B cell (primary cell): ENCODE measurements at regions not wholly inside any gene's neighbourhood (a gene's known extent, or its start where the extent isn't known, plus 50 kb on each side); places are given as distances from the start of the nearest gene placed in this dataset.

ENCODE experiments used
- ATAC-seq: fragments of 200-7000 bp; cut with Tn5 transposase; one replicate; pipeline ENCODE4 v1.10.0; 2021; ENCODE audit warnings: low read depth, mild to moderate bottlenecking, moderate number of reproducible peaks, moderate library complexity
- CTCF ChIA-PET: fragments of 350-600 bp; sonication (Branson Sonifier 250); formaldehyde crosslinking; loops from one replicate; lab custom pipeline; 2021; ENCODE audit warnings: antibody characterized with exemption, inconsistent platforms; lab: Charles Lee
- POLR2A ChIA-PET: fragments of 350-600 bp; sonication (Branson Sonifier 250); formaldehyde crosslinking; loops from one replicate; lab custom pipeline; 2021; ENCODE audit warnings: antibody characterized with exemption; lab: Charles Lee
- DNase-seq: peaks from one replicate; pipeline ENCODE4 v3.0.0; 2013
- H2AFZ ChIP-seq: 2 replicates; pipeline ENCODE4 v1.6.1; 2012; ENCODE audit warnings: mild to moderate bottlenecking, low read depth, low read length; ENCODE audit not compliant: insufficient read depth, poor library complexity, severe bottlenecking
- H3K27ac ChIP-seq, 2 donors: 1 replicate in 1 of 2; 2 replicates in 1 of 2; pipeline ENCODE4 v1.5.1; 2012 to 2013; ENCODE audit warnings: low read length in 2 of 2, mild to moderate bottlenecking in 2 of 2, moderate library complexity in 1 of 2
- H3K27me3 ChIP-seq, 4 experiments: fragments of 200-600 bp in 1 of 4; sonication (generic) in 1 of 4; replicated peaks in 1 of 4; 1 replicate in 2 of 4; 2 replicates in 2 of 4; pipeline versions ENCODE4 v1.6.1 to v1.7.0; 2013 to 2016; ENCODE audit warnings: low read length in 3 of 4, mild to moderate bottlenecking in 2 of 4, mixed read lengths in 1 of 4, moderate library complexity in 1 of 4; ENCODE audit not compliant: insufficient read depth in 4 of 4, control insufficient read depth in 3 of 4; ENCODE audit errors: control extremely low read depth in 1 of 4
- H3K36me3 ChIP-seq, 2 experiments: replicated peaks in 1 of 2; 1 replicate in 1 of 2; 2 replicates in 1 of 2; pipeline versions ENCODE4 v1.6.1 to v1.7.1; 2013; ENCODE audit warnings: low read length in 1 of 2; ENCODE audit not compliant: insufficient read depth in 2 of 2, control insufficient read depth in 1 of 2; ENCODE audit errors: control extremely low read depth in 1 of 2, extremely low read depth in 1 of 2
- H3K4me1 ChIP-seq, 2 donors: fragments of 200-600 bp in 1 of 2; sonication (generic) in 1 of 2; 1 replicate in 1 of 2; 2 replicates in 1 of 2; pipeline versions ENCODE4 v1.5.1 to v1.6.1; 2013 to 2017; ENCODE audit warnings: low read length in 2 of 2; ENCODE audit not compliant: control insufficient read depth in 2 of 2, insufficient read depth in 2 of 2
- H3K4me2 ChIP-seq: replicated peaks from 2 replicates; pipeline ENCODE3; 2012; ENCODE audit warnings: mild to moderate bottlenecking, low read depth, low read length; ENCODE audit not compliant: poor library complexity, severe bottlenecking
- H3K4me3 ChIP-seq, 5 experiments: fragments of 200-600 bp in 1 of 5; sonication (generic) in 1 of 5; 1 replicate in 3 of 5; 2 replicates in 2 of 5; pipeline versions ENCODE4 v1.5.1 to v1.7.0; 2011 to 2016; ENCODE audit warnings: low read length in 4 of 5, mild to moderate bottlenecking in 4 of 5, low read depth in 2 of 5, control low read depth in 1 of 5, moderate library complexity in 1 of 5; ENCODE audit not compliant: insufficient read depth in 1 of 5; ENCODE audit errors: control extremely low read depth in 1 of 5, extremely low read depth in 1 of 5
- H3K79me2 ChIP-seq: fragments of 200-600 bp; sonication (generic); one replicate; pipeline ENCODE4 v1.6.0; 2016; ENCODE audit warnings: low read length; ENCODE audit not compliant: control insufficient read depth, insufficient read depth
- H3K9ac ChIP-seq: fragments of 200-600 bp; sonication (generic); 2 replicates; pipeline ENCODE4 v1.6.1; 2017; ENCODE audit warnings: mild to moderate bottlenecking, low read length, moderate library complexity
- H3K9me3 ChIP-seq, 3 donors: one replicate each; pipeline versions ENCODE4 v1.6.1 to v1.7.1; 2013; ENCODE audit warnings: low read length in 2 of 3; ENCODE audit not compliant: control insufficient read depth in 2 of 3, insufficient read depth in 1 of 3; ENCODE audit errors: control extremely low read depth in 1 of 3
- H4K20me1 ChIP-seq: 2 replicates; pipeline ENCODE4 v1.6.0; 2012; ENCODE audit warnings: mild to moderate bottlenecking, low read length; ENCODE audit not compliant: insufficient read depth, control insufficient read depth, poor library complexity, severe bottlenecking
- H3K27ac Mint-ChIP-seq: one replicate; pipeline ENCODE4 v1.8.0; 2021; ENCODE audit warnings: mixed read lengths
- H3K27me3 Mint-ChIP-seq: one replicate; pipeline ENCODE4 v1.8.0; 2021; ENCODE audit warnings: mixed read lengths
- H3K4me1 Mint-ChIP-seq: one replicate; pipeline ENCODE4 v1.8.0; 2021; ENCODE audit warnings: mixed read lengths
- H3K4me3 Mint-ChIP-seq: one replicate; pipeline ENCODE4 v1.8.0; 2021; ENCODE audit warnings: mixed read lengths
- H3K9me3 Mint-ChIP-seq: one replicate; pipeline ENCODE4 v1.8.0; 2022; ENCODE audit warnings: mixed read lengths; ENCODE audit not compliant: insufficient read depth
- CTCF ChIP-seq: fragments of 200-600 bp; IDR thresholded peaks from one replicate; pipeline ENCODE4 v1.8.0; 2022; ENCODE audit warnings: antibody characterized with exemption, mild to moderate bottlenecking
- EZH2 ChIP-seq: IDR thresholded peaks from 2 replicates; pipeline ENCODE4 v1.6.1; 2012; ENCODE audit warnings: borderline replicate concordance, low read depth, mild to moderate bottlenecking, moderate library complexity, low read length; ENCODE audit not compliant: insufficient read depth, poor library complexity, severe bottlenecking
- WGBS: methylation state at CpG from one replicate; pipeline ENCODE4 v1.1.5; 2013; ENCODE audit warnings: missing lambda C conversion rate; ENCODE audit not compliant: insufficient coverage; 5-methylcytosine and 5-hydroxymethylcytosine counted together
- intact Hi-C: fragments of 100-400 bp; cut with micrococcal nuclease; formaldehyde crosslinking; loops from one replicate; pipeline ENCODE4 v1.10.0; 2022

- no peak overlapping the region for H3K27ac ChIP-seq
- H3K27ac Mint-ChIP-seq = no peak overlapping the region
- no peaks in the 10 kb centered on the region for H3K4me1 ChIP-seq
- H3K4me1 Mint-ChIP-seq = no peaks in the 10 kb centered on the region
- H3K27me3 ChIP-seq = no peaks in the 10 kb centered on the region
- WGBS = 12% methylated on average over 4 of the region's 5 CpGs
- intact Hi-C loops = no loop called here
- no peak overlapping the region for H3K4me2 ChIP-seq
- no peaks in the 10 kb centered on the region for H3K27me3 Mint-ChIP-seq
- DNase-seq = no peak
- ChIA-PET POLR2A (no interaction called here), CTCF (no interaction called here)
- H3K79me2 ChIP-seq = no peaks in the 10 kb centered on the region
- ATAC-seq = no peak
- H2AFZ ChIP-seq = no peak overlapping the region
- no peak overlapping the region for H3K4me3 ChIP-seq
- H3K36me3 ChIP-seq = no peaks in the 10 kb centered on the region
- H3K9me3 Mint-ChIP-seq = no peaks in the 10 kb centered on the region
- TF ChIP-seq CTCF = no peak
- TF ChIP-seq EZH2 = no peak
- no peak overlapping the region for H3K9ac ChIP-seq
- no peaks in the 10 kb centered on the region for H4K20me1 ChIP-seq
- no peaks in the 10 kb centered on the region for H3K9me3 ChIP-seq
- H3K4me3 Mint-ChIP-seq = no peak overlapping the region
These were observed 140.5 kb downstream of the ST6GAL2 start for GRCh38 chr2:106745468-106745867.

GRCh38 chr2:106749823-106750222, 136.1 kb downstream of the ST6GAL2 start:
- no peak for TF ChIP-seq CTCF
- TF ChIP-seq EZH2 = no peak
- no peak overlapping the region for H3K9ac ChIP-seq
- H4K20me1 ChIP-seq = no peaks in the 10 kb centered on the region
- ChIA-PET CTCF (no interaction called here), POLR2A (no interaction called here)
- Mint-ChIP-seq H3K9me3 (no peaks in the 10 kb centered on the region), H3K27me3 (no peaks in the 10 kb centered on the region), H3K4me1 (no peaks in the 10 kb centered on the region), H3K27ac (no peak overlapping the region), H3K4me3 (no peak overlapping the region)
- no peak overlapping the region for H3K4me2 ChIP-seq
- no peaks in the 10 kb centered on the region for H3K27me3 ChIP-seq
- no peak overlapping the region for H3K4me3 ChIP-seq
- ATAC-seq (no peak), DNase-seq (no peak)
- no peaks in the 10 kb centered on the region for H3K4me1 ChIP-seq
- 35% methylated on average over 2 of the region's 2 CpGs for WGBS
- H3K79me2 ChIP-seq = no peaks in the 10 kb centered on the region
- H2AFZ ChIP-seq = no peak overlapping the region
- H3K36me3 ChIP-seq = no peaks in the 10 kb centered on the region
- intact Hi-C loops = no loop called here
- H3K9me3 ChIP-seq = no peaks in the 10 kb centered on the region
- H3K27ac ChIP-seq = no peak overlapping the region
